Neural progenitor cell (in vitro differentiated cells): ENCODE measurements at regions not wholly inside any gene's neighbourhood (a gene's known extent, or its start where the extent isn't known, plus 50 kb on each side); places are given as distances from the start of the nearest gene placed in this dataset.

Experiments
- DNase-seq: peaks from one replicate; pipeline ENCODE4 v3.0.0-alpha.2; 2016; ENCODE audit warnings: low spot score
- H2AFZ ChIP-seq: fragments of 200-600 bp; sonication (generic); replicated peaks from 2 replicates; pipeline ENCODE4 v1.6.1; 2016; ENCODE audit warnings: antibody characterized with exemption
- H3F3A ChIP-seq: fragments of 200-600 bp; sonication (generic); 2 replicates; pipeline ENCODE4 v1.6.1; 2016; ENCODE audit warnings: antibody characterized with exemption, low read depth
- H3K27ac ChIP-seq: fragments of 200-600 bp; sonication (generic); 2 replicates; pipeline ENCODE4 v1.5.1; 2016; ENCODE audit warnings: mild to moderate bottlenecking
- H3K27me3 ChIP-seq: fragments of 200-600 bp; sonication (generic); 2 replicates; pipeline ENCODE4 v1.6.1; 2016; ENCODE audit warnings: mild to moderate bottlenecking, moderate library complexity
- H3K36me3 ChIP-seq: fragments of 200-600 bp; sonication (generic); 2 replicates; pipeline ENCODE4 v1.5.1; 2016
- H3K4me1 ChIP-seq: fragments of 200-600 bp; sonication (generic); 2 replicates; pipeline ENCODE4 v1.6.1; 2016; ENCODE audit warnings: mixed run types
- H3K4me2 ChIP-seq: fragments of 200-600 bp; sonication (generic); 2 replicates; pipeline ENCODE4 v1.6.1; 2016
- H3K4me3 ChIP-seq: fragments of 200-600 bp; sonication (generic); 2 replicates; pipeline ENCODE4 v1.5.1; 2016
- H3K79me2 ChIP-seq: fragments of 200-600 bp; sonication (generic); 2 replicates; pipeline ENCODE4 v1.6.1; 2016; ENCODE audit warnings: low read depth
- H3K9ac ChIP-seq: fragments of 200-600 bp; sonication (generic); 2 replicates; pipeline ENCODE4 v1.6.1; 2016
- H3K9me3 ChIP-seq: fragments of 200-600 bp; sonication (generic); 2 replicates; pipeline ENCODE4 v1.5.1; 2016; ENCODE audit warnings: low read depth
- H4K20me1 ChIP-seq: fragments of 200-600 bp; sonication (generic); 2 replicates; pipeline ENCODE4 v1.6.1; 2016; ENCODE audit warnings: low read depth
- H3K27ac Mint-ChIP-seq: 3 replicates; pipeline ENCODE4 v1.8.0; 2021; ENCODE audit warnings: mixed read lengths
- H3K27me3 Mint-ChIP-seq: 2 replicates; pipeline ENCODE4 v1.8.0; 2022; ENCODE audit warnings: low read depth, mild to moderate bottlenecking, inconsistent platforms, moderate library complexity, mixed read lengths; ENCODE audit not compliant: insufficient read depth
- H3K36me3 Mint-ChIP-seq: 3 replicates; pipeline ENCODE4 v1.8.0; 2021; ENCODE audit warnings: mixed read lengths
- H3K4me1 Mint-ChIP-seq: 3 replicates; pipeline ENCODE4 v1.8.0; 2021; ENCODE audit warnings: mixed read lengths
- H3K4me3 Mint-ChIP-seq: 3 replicates; pipeline ENCODE4 v1.8.0; 2021; ENCODE audit warnings: mild to moderate bottlenecking, moderate library complexity, mixed read lengths
- H3K9me3 Mint-ChIP-seq: 3 replicates; pipeline ENCODE4 v1.8.0; 2020; ENCODE audit warnings: mixed read lengths
- CTCF ChIP-seq: fragments of 200-600 bp; sonication (generic); IDR thresholded peaks from 2 replicates; pipeline ENCODE4 v1.5.1; 2017; ENCODE audit warnings: antibody characterized with exemption, mild to moderate bottlenecking
- EZH2 ChIP-seq: fragments of 200-600 bp; sonication (generic); IDR thresholded peaks from 2 replicates; pipeline ENCODE4 v1.6.1; 2017; ENCODE audit warnings: antibody characterized with exemption, mild to moderate bottlenecking, moderate library complexity
- EZH2phosphoT487 ChIP-seq: fragments of 200-600 bp; sonication (generic); IDR thresholded peaks from 2 replicates; pipeline ENCODE4 v1.6.1; 2017; ENCODE audit warnings: antibody characterized with exemption

- peak; percentile 85 for TF ChIP-seq CTCF
- no peak for TF ChIP-seq EZH2phosphoT487
- no peaks in the 10 kb centered on the region for H3K27me3 ChIP-seq
- H3K4me3 ChIP-seq = no peak overlapping the region
- H3F3A ChIP-seq = no peaks in the 10 kb centered on the region
- H3K36me3 ChIP-seq = no peaks in the 10 kb centered on the region
- peaks cover 3% of the 10 kb centered on the region for H3K27me3 Mint-ChIP-seq
- H3K9me3 Mint-ChIP-seq = no peaks in the 10 kb centered on the region
- no peak overlapping the region for H3K27ac Mint-ChIP-seq
- H2AFZ ChIP-seq = no peak overlapping the region
- H3K4me2 ChIP-seq = no peak overlapping the region
- H3K9me3 ChIP-seq = no peaks in the 10 kb centered on the region
- no peaks in the 10 kb centered on the region for H3K36me3 Mint-ChIP-seq
- H3K27ac ChIP-seq = no peak overlapping the region
- H3K4me1 ChIP-seq = peaks cover 6% of the 10 kb centered on the region
- DNase-seq = peak; percentile 38
- peaks cover 3% of the 10 kb centered on the region for H3K4me1 Mint-ChIP-seq
- no peaks in the 10 kb centered on the region for H3K79me2 ChIP-seq
- H3K4me3 Mint-ChIP-seq = no peak overlapping the region
- H3K9ac ChIP-seq = no peak overlapping the region
- no peaks in the 10 kb centered on the region for H4K20me1 ChIP-seq
These were observed 246.8 kb upstream of the TNP1 start for GRCh38 chr2:217106650-217107014.

GRCh38 chr2:217105733-217106649 is 246.1 kb upstream of the TNP1 start:
- no peaks in the 10 kb centered on the region for H3K36me3 Mint-ChIP-seq
- Histone ChIP-seq H3K4me2 (no peak overlapping the region), H3K4me3 (no peak overlapping the region), H3K27me3 (no peaks in the 10 kb centered on the region), H3K79me2 (no peaks in the 10 kb centered on the region), H3F3A (no peaks in the 10 kb centered on the region), H3K9me3 (no peaks in the 10 kb centered on the region), H3K4me1 (peaks cover 6% of the 10 kb centered on the region), H2AFZ (no peak overlapping the region), H3K36me3 (no peaks in the 10 kb centered on the region), H3K9ac (no peak overlapping the region), H4K20me1 (no peaks in the 10 kb centered on the region), H3K27ac (no peak overlapping the region)
- peaks cover 3% of the 10 kb centered on the region for H3K4me1 Mint-ChIP-seq
- no peak overlapping the region for H3K4me3 Mint-ChIP-seq
- TF ChIP-seq EZH2 (no peak), EZH2phosphoT487 (no peak), CTCF (no peak)
- no peak for DNase-seq
- no peak overlapping the region for H3K27ac Mint-ChIP-seq
- peaks cover 3% of the 10 kb centered on the region for H3K27me3 Mint-ChIP-seq
- no peaks in the 10 kb centered on the region for H3K9me3 Mint-ChIP-seq

GRCh38 chr2:217103752-217104545 is 244.1 kb upstream of the TNP1 start:
- Histone ChIP-seq H3K4me1 (peaks cover 6% of the 10 kb centered on the region), H3K9ac (no peak overlapping the region), H4K20me1 (no peaks in the 10 kb centered on the region), H3K4me3 (no peak overlapping the region), H3K36me3 (no peaks in the 10 kb centered on the region), H3K9me3 (no peaks in the 10 kb centered on the region), H3K27me3 (no peaks in the 10 kb centered on the region), H2AFZ (no peak overlapping the region), H3K79me2 (no peaks in the 10 kb centered on the region), H3K4me2 (no peak overlapping the region), H3K27ac (no peak overlapping the region), H3F3A (no peaks in the 10 kb centered on the region)
- TF ChIP-seq EZH2 (no peak), EZH2phosphoT487 (no peak), CTCF (no peak)
- peaks cover 3% of the 10 kb centered on the region for H3K4me1 Mint-ChIP-seq
- no peak overlapping the region for H3K27ac Mint-ChIP-seq
- no peaks in the 10 kb centered on the region for H3K9me3 Mint-ChIP-seq
- H3K36me3 Mint-ChIP-seq = no peaks in the 10 kb centered on the region
- no peak overlapping the region for H3K4me3 Mint-ChIP-seq
- H3K27me3 Mint-ChIP-seq = no peaks in the 10 kb centered on the region
- DNase-seq = no peak
